HG03521 (cell line): ENCODE measurements at regions not wholly inside any gene's neighbourhood (a gene's known extent, or its start where the extent isn't known, plus 50 kb on each side); places are given as distances from the start of the nearest gene placed in this dataset.

ENCODE experiments used
- ATAC-seq: cut with Tn5 transposase; IDR thresholded peaks from one replicate; pipeline ENCODE4 v1.9.1; 2021; ENCODE audit warnings: mild to moderate bottlenecking, moderate library complexity; ENCODE audit not compliant: unreplicated experiment

DNA sequence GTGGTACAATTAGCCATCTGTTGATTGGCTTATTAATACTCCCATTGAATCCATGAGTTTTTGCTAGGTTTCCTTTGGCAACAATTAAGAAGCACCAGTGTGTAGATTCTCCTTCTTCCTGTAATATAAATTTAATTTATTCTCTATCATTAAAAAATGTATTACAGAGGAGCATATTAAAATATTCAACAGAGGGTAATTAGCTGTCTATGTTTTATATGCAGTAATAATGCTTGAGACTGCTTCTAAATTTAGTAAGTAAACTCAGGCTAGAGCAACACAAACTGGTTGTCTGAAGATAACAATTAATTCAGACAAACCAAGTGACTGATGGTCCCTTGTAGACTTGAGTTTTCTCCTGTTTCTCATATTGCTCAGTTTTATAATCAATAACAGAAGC, 192.4 kb downstream of the FAT4 start:
- no peak for ATAC-seq

DNA sequence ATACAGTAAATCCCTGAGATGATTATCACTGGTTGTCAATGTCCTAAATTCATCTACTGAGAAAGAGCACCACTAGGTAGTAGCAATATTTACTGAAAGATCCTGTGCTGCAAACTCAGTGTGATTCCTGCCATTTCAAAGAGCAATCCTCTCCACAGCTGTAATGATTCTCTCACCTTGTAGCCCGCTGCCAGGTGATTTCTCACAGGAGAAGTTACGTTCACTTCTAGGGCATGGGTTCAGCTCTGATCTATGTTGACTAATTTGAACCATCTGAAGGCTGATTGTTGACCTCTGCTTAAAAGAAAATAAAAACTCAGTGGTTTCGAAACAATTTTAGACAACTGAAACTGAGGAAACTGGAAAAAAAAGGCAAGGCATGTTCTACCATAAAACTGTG, 197.0 kb downstream of the FAT4 start:
- ATAC-seq = no peak

DNA sequence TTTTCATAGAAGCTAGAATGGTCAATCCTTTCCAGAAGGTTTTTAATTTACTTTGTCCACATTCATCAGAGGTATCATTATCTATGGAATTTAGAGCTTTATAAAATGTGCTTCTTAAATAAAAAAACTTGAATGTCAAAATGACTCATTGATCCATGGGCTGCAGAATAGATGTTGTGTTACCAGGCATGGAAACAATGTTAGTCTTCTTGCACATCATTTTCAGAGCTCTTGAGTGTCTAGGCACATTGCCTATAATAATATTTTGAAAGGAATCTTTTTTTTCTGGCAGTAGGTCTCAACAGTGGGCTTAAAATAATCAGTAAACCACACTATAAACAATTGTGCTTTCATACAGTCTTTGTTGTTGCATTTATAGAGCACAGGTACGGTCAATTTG, 200.3 kb downstream of the FAT4 start:
- ATAC-seq = no peak

DNA sequence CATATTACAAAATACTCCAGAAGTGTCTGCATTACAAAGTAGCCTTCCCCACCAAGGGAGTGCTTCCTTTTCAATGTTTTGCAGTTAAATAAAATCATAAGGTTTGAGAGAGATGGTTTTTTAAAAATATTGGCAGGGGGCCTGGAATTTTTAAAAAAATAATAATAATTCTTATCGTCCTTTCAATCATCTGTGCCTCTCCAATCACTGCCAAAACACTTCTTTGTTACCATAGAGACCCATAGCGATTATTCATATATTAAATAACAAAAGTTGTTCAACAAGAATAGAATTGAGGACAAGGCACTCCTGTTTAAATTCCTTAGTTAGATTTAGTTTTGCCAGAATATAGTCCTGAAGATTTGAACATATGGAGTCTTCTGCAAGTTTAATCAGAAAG, 203.1 kb downstream of the FAT4 start:
- ATAC-seq = no peak

DNA sequence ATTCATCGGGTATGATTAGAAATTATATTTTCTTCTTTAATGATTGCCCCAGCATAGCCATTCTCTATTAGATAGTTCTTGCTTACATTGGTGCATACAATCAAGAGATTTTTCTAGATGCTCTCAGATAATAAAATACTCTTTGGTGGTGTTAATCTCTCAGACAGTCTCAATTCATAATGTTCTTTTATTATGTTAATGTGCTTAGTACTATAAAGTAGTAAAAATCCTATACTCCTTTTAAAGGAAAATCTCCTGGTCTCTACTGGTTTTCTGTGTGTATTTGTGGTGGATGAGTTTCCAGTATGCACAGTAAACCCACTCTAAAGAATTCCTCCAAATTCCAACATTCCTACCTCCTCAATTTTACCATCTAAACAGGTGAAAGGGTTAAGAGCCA, 203.5 kb downstream of the FAT4 start:
- no peak for ATAC-seq

DNA sequence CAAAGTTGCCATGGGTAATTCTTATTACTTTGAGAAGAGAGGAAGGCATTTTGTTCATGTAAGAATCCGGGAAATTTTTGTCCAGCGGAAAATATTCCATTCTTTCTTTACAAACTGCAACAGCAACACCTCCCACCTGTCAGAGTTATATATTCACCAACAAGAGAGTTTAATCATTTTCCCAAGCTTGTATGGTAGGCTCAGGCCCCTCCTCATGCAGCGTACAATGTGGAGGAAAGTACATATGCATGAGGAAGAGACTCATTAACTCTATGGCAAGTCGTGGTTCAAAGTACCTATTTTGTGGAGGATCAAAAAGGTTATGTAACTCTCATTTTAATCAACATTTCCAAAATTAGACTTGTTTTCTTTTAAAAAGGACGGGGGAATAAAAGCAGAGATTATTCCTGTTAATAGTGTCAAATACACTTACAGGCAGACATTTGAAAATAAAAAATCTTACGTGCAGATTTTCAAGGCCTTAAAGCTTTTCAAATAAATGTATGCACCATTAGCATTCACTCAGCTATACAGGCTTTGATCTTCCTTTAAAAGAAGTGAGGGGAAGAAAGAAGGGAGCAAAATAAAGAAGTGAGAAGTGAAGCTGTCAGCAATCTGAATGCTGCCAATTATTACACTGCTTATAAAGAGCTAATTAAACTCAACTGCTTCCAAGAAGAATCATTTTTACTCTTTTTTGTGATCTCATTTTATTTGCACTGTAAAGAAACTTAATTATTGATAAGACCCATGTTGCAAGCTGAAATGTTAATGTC, 204.8 kb downstream of the FAT4 start:
- no peak for ATAC-seq

DNA sequence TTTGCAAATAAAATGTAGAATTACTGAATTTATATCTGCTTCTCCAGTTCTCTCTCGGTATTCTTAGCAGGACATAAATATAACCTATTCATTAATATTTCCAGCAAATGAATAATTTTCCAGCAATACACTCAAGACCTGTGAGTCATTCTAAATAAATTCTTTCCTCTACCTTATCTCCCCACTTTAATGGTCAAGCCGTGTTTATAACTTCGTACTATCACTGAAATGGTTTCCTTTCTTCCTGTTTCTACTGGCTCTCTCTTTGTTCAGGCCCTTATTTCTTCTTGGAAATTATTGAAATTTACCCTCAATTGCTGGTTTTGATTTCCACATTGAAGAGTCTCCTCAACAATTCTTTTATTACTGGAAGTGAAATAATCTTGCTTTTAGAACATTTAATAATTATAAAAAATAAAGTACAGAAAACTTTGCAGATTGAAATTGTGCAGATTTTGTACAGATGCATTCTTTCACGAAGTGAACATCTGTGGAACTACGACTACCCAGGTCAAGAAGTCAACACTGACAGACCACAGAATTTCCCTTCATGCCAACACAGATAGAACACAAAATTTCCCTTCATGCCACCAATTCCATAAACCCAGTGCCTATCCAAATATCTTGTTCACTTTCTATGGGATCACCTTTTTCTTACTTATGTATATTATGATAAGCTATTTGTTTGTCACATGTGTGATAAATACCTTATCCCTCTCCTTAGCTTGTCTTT, 205.7 kb downstream of the FAT4 start:
- no peak for ATAC-seq

DNA sequence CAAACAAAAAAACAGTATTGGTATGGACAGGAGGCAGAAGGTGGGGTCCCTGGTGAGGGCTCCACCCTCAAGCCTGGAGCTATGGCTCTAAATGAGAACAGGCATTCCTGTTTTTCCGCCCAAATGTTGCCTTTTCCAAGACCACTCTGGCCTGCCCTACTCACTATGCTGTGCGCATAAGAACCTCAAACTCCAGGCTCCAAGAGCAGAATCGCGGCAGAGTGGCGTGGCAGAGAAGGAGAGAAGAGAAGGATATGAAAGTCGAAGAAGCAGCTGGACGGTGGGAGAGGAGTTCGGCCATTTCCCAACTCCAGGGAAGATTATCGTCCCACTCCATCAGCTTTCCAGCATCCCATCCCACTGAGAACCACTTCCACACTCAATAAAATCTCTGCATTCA, 207.8 kb downstream of the FAT4 start:
- ATAC-seq = no peak

DNA sequence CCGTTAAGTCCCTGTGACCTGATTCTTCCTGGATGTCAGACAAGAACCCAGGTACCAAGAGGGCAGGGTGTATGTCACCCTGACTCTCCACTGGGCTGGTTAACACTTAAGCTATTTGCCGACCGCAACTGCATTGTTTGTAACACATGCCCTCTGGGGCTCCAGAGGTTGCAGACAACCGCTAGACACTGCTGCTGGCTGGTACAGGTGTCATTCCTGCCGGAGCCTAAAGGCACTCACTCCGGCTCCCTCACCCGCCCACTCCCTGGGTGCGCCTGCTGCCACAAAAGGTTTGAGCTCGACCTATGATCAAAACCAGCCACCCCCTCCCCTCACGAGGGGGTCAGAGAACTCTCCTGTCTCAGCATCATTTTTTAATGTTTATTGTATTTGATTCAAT, 208.2 kb downstream of the FAT4 start:
- no peak for ATAC-seq

DNA sequence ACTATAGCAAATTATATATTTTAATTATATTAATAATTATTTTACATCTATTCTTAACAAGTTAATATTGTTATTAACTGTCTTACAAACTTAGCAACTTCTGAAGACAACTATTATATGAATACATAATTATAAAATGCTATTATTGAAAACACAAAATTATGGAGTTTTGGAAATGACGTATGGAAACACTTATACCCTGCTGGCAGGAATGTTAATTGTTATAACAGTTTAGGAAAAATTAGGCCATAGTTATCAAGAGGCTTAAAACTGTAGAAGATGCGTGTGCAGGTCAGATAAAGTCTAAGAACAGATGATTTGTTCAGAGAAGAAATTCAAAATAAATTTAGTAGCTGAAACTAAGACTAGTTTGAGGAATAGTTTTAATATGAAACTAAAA, 211.7 kb downstream of the FAT4 start:
- no peak for ATAC-seq

DNA sequence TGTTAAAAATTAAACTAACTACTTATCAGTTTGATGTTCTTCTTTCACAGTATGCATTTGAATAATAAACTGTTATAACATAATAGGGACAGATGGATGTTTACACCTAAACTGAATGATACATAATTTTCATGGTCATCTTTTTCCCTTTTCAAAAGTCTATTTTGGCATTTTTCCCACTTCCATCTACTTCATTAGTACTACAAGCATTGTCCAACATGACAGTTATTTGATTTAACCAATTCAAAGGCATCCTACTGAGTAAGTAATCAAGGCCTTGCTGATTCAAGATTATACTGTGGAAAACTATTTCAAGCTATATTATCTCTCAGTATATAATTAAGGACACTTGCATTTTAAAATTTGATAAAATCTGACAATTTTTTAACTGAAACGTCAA, 212.9 kb downstream of the FAT4 start:
- ATAC-seq = no peak

DNA sequence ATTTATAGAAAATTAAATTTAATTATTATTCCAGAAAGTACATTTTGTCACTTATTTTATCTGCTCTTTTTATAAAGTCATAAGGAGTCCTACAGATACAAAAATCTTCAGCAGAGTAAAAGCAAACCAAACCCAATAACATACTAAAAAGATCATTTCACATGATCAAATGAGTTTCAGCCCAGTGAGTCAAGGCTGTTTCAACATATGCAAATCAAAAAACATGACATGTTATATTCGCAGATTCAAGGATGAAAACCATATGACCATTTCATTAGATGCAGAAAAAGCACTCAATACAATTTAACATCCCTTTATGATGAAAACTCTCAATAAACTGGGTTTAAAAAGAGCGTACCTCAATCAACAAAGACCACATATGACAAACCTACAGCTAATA, 214.3 kb downstream of the FAT4 start:
- ATAC-seq = no peak

DNA sequence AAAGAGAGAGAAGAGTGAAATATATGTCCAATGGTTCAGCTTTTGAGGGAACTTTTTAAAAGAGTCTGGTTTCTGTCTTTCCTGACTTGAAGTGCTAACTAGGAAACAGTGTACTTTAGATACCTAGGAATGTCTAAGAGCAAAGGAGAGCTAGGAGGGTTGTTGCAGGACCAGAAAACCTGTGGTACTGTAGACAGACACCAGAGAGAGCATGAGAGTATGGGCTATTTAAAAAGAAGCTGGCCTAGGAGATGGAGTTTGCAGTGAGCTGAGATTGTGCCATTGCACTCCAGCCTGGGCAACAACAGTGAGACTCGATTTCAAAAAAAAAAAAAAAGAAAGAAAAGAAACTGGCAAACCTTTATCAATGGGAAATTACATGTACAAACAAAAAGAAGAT, 223.9 kb downstream of the FAT4 start:
- ATAC-seq = no peak

DNA sequence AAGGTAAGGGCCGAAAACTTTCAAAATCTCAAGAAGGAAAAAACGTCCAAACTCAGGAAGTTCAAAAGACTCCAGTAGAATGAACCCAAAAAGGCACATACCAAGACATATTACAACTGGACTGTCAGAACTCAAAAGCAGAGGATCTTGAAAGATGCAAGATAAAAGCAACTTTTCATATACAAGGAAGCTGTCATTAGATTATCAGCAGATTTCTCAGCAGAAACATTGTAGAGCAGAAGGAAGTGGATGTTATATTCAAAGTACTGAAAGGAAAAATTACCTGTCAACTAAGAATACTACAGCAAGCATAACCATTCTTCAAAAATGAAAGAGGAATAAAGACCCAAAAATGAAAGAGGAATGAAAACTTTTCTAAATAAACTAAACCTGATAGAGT, 224.9 kb downstream of the FAT4 start:
- no peak for ATAC-seq

DNA sequence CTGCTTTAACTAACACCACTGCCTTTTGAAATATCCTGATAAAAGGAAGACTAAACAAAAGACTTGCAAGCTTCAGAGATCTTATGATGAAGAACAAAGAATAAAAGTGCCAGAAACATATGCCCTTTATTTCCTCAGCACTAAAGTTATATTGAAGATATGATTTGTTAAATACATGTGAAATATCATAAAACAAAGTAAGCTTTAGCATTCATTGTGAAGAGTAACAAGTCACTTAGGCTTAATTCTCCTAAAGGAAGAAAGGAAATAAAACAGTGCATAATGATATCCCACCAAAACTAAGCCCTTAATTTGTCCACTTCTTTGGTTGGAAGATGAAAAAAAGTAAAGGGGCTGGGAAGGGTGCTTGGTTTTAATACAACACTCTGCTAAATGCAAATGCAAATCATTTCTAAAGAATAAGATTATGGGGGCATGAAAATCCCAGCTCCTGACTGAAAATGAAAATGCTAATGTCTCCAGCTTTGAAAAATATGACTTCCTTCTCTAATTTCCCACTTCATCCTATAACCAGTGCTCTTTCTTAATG, 227.2 kb downstream of the FAT4 start:
- ATAC-seq = no peak

DNA sequence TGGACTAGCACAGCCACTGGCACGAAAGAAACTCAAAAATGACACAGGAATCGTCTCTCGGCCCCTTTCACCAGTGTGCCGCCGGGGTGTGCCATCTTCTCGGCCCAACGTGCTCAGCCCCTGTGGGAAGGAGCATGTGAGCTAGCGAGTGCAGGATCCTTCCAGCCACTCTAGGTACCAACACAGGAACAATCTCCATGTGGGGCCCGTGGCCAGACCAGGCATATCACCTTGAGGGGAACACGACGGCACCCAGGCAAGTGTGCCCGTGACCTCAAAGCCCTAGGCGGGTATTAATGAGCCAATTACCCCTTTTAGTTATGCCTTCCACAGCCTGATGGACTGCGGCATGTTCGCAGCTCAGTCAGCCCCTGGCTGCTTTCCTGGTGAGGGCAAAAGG, 231.5 kb downstream of the FAT4 start:
- ATAC-seq = no peak

DNA sequence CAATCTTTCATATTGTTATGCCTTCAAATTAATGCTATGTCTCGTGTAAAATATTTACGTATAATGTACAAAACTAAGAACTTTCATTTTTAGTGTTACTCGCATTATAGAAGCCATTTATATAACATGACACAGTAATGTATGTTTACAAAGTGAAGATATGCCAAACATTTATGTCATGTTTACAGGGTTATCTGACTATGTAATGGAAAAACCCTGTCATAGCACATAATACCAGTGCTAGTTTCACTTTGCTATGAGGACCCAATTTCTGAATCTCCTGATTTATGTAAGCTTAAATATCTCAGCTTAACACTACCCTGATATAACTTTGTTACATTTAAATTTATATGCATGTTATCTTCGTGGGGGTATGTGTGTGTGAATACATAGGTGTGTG, 233.1 kb downstream of the FAT4 start:
- ATAC-seq = no peak

DNA sequence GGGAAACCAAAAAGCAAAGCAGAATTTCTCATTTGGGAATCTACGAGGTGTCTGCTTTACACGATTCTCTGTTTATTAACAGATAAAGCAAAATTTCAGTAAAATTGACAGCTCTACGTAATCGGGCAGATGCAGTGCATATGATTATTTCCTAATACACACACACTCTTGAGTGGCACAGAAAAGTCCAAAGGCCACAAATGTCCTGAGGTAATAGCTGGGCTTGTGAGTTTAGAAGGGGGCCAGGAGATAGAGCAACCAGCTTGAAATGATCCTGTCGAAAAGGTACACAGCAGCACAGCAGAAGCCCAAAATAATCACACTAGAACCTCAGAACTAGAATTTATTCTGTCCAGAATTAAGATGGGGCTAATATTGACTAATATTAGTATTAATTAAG, 236.0 kb downstream of the FAT4 start:
- no peak for ATAC-seq

DNA sequence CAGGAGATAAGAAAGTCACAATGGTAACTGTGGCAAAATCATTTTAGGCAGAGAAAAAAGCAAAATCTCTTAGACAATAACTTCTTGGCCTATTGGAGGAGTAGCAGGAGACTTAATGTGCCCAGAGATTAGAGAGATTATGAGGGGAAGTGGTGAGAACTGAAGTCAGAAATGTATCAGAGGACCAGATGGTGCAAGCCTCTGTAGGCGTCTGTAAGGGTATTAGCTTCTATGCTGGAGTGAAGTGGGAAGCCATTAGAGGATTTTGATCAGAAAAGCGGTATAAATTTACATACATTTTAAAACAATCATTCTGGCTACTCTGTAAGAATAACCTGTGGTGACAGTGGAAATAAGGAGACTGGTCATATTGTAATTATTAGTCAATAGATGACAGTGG, 236.7 kb downstream of the FAT4 start:
- ATAC-seq = no peak

DNA sequence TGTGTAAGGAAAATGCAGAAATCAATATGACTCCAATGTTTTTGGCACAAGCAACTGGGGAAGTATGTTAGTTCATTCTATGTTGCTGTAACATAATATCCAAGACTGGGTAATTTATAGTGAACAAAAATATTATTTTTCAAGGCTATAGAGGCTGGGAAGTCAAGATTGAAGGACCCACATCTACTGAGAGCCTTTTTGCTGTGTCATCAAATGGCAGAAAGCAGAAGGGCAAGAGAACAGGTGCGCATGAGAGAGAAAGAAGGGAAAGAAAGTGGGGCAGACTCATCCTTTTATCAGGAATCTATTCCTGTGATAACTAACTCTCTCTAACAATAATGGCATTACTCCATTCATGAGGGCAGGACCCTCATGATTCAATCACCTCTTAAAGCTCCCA, 237.2 kb downstream of the FAT4 start:
- ATAC-seq = no peak

DNA sequence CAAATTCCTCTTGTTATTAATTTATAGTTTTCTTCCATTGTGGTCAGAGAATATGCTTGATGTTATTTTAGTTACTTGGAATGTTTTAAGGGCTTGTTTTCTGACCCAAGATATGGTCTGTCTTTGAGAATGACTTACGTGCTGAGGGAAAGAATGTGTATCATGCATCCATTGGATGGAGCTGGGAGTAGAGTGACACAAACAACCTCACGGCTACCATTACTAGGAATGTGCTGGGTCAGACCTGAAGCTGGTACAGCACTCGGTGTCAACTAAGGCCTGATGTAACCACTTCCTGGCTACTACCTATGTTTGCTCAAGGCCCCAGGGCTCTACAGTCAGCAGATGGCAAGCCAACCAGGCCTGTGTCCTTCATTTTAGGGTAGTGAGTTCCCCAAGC, 257.8 kb downstream of the FAT4 start:
- no peak for ATAC-seq

DNA sequence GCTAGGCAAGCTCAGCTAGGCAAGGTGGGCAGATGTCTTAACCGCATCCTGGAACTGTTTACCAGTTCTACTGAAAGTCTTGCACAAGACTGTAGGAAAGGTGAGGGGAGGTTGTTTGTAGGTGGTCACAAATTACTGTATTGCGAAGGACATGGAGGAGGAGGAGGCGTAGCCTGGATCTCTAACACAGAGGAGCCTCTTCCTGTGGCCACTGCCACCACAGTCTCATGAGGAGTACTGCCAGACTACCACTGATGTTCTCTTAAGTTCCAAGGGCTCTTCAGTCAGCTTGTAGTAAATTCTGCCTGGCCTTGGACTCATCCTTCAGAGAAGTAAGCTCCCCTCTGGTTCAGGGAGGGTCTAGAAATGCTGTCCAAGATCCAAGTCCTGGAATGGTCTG, 258.6 kb downstream of the FAT4 start:
- ATAC-seq = no peak
